Stomach (tissue), 4 donors: ENCODE measurements at regions not wholly inside any gene's neighbourhood (a gene's known extent, or its start where the extent isn't known, plus 50 kb on each side); places are given as distances from the start of the nearest gene placed in this dataset.

Source experiments
- CTCF ChIP-seq, 7 experiments: fragments of 450-650 bp in 4 of 7; fragments of 200-600 bp in 3 of 7; sonication (generic) in 3 of 7; IDR thresholded peaks; one replicate each; pipeline ENCODE4 v1.5.1; 2016 to 2019; ENCODE audit warnings: antibody characterized with exemption in 7 of 7, control low read depth in 2 of 7, mild to moderate bottlenecking in 1 of 7
- EP300 ChIP-seq: sonication (generic); formaldehyde crosslinking; IDR thresholded peaks from one replicate; pipeline ENCODE4 v1.6.1; 2017; ENCODE audit warnings: antibody characterized with exemption
- POLR2A ChIP-seq, 4 donors: fragments of 450-650 bp; IDR thresholded peaks; one replicate each; pipeline ENCODE4 v1.6.1; 2016; ENCODE audit warnings: antibody characterized with exemption in 4 of 4, control low read depth in 2 of 4, mild to moderate bottlenecking in 1 of 4, moderate library complexity in 1 of 4
- POLR2AphosphoS5 ChIP-seq, 3 donors: sonication (generic); formaldehyde crosslinking; IDR thresholded peaks; one replicate each; pipeline ENCODE4 v1.6.1; 2016; ENCODE audit warnings: antibody characterized with exemption in 3 of 3

DNA sequence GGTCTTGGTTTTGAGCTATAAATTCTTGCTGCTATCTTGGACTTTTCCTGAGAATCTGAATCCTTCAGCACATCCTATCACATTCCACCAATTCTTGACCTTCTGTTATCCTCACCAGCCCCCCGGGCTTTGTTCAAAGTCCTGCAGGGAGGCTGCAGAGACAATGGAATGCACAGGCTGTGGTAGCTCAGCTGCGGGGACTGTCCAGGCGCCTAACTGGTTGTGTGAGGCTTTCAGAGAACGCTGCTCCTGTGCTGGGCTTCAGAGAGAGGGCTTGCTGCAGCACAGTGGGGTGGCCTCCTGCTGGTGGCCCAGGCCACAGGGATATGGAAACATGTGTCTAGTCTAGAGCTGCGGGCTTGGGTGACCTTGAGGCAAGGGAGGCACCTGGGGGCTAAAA is 196.3 kb upstream of the GATB start:
- TF ChIP-seq CTCF (IDR thresholded peaks at IDR 0.05) (no peak), POLR2AphosphoS5 (IDR thresholded peaks at IDR 0.05) (no peak), POLR2A (IDR thresholded peaks at IDR 0.05) (no peak), EP300 (no peak)
